Hematopoietic multipotent progenitor cell treated with erythropoietin and hydrocortisone succinate and interleukin-3 and kit ligand, for 6 days (in vitro differentiated cells): ENCODE measurements at regions not wholly inside any gene's neighbourhood (a gene's known extent, or its start where the extent isn't known, plus 50 kb on each side); places are given as distances from the start of the nearest gene placed in this dataset.
A peak's percentile ranks its signal among the peaks of the same experiment; 100 is the strongest.

Experiments used
- DNase-seq: peaks from one replicate; pipeline ENCODE4 v3.0.0-alpha.2; 2015

DNA sequence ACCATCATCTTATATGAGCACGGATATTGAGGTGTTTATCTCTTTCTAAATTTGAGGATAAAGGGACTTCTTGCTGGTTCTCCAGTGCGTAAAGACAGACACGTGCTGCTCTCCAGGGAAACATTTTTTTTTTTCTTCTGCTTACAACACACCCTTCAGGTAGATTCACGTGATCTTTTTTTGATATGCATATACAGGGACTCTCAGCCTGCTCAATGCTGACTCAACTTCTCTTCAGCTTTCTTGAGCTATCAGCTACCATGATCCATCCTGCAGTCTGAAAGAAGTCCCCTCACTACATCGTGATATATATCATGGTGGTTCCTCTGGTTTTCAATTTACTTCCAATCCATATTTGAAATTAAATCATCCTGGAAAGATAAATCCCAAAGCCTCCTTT lies 87.1 kb upstream of the SLITRK3 start:
- no peak for DNase-seq

DNA sequence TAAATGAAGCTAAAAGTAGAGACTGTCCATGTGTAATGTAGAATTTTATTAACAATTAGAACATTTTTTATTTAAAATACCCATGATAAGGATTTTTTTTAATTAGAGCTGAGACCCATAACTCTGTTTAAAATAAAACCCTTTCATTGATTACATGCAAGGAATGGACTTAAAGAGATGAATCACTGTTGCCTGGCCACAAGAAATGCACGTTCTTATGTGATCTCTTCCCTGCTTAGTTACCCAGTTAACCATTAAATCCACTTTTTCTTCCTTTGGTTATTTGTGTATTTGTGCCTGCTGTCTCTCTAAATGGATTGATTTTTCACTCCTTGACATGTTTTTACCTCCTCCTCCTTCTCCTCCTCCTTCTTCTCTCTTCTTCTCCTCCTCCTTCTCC lies 83.3 kb upstream of the SLITRK3 start:
- no peak for DNase-seq

DNA sequence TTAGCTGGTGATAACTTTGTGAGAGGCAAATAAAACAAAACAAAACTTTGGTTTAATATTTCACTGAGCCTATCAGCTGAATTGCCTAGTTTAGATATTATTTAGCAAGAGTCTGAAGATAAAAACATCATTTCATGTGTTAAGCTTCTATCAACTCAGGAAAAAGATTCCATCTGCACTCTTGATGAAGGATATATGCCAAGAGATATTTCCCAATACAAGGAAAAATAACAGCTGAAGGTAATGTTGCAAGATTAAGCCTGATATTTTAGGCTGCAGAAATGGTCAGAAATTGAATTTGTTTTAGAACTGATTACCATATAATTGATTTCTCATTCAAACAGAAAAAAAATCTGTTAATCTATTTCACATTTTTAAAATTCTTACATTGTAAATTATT lies 77.2 kb upstream of the SLITRK3 start:
- DNase-seq: no peak

DNA sequence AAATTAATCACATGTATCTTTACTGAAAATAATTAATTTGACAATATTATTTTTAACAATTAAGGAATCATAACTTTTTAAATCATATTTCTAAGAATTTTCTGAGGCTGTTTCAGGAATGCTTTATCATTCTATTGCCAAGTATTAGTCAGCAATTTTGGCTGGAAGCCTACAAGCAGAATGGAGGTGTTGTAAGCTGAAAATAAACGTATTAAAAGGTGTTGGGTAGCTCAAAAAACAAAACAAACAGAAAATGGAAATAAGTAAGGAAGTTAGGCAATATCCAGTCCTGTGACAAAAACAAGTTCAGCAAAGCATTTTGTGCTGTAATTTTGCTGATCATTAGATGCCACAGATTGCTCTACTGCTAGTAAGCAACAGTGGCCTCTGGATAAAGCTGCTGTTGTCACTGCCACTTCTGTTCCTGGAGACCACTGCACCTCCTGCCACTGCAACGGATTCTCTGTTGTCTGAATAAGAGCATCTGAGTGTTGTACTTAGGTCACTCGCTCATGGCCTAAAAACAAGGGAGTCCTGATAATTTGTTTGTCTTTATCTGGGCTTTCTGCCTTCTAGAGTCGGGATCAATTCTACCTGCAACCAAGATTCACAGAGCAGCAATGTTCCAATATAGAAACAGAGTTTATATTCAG lies 63.5 kb upstream of the SLITRK3 start:
- peak; percentile 15 for DNase-seq

DNA sequence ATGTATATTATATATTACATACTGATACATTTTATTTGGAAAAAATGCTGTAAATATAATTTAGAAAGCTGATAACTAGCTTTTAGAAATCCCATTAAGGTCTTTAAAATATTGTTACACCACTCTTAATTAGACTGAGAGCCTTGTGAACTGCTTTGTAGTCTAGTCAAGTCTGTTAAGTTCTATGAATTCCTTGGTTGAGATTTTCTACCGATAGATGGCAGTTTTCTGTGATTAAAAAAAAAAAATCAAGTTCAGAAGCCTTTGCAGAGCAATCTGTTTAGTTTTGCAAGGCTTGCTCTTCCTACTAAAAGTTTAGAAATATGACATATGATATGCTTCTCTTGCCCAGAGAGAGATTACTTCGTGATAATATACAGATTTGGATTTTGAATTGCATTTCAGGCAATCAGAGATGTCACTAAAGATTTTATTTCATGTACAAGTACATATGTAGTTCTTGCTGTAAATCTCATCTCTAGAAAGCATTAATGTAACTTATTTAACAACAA lies 60.4 kb upstream of the SLITRK3 start:
- DNase-seq: no peak

DNA sequence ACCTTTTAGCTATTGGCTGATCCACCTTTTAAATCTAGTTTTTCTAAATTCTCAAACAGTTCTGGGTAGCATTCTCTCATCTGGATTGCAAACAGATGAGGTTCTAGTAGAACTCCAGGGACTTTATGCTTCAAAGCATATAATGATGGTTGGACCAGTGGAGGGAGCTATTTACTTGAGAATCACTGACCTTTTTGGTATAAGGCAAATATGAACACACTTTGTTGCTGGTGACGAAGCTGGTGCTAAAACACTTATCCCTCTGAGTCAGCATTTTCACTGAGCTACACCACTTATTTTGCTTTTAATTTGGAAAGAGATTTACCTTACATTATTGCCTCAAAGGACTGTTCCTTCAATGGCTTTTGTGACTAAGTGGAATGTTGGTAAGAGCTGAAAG lies 58.6 kb upstream of the SLITRK3 start:
- peak; percentile 10 for DNase-seq
